HepG2 (cell line): ENCODE measurements at regions not wholly inside any gene's neighbourhood (a gene's known extent, or its start where the extent isn't known, plus 50 kb on each side); places are given as distances from the start of the nearest gene placed in this dataset.

ENCODE experiments used
- ATAC-seq: fragments of 200-7000 bp; cut with Tn5 transposase; 3 replicates; pipeline ENCODE4 v1.9.1; 2020; ENCODE audit warnings: mild to moderate bottlenecking, moderate library complexity
- BruUV-seq: library from RNA; stranded (reverse); fragments of 400-500 nt; replicated peaks from 2 replicates; lab custom pipeline; 2021; lab: Mats Ljungman, UMichigan
- CTCF ChIA-PET: fragments of 300-600 bp; formaldehyde crosslinking; extraction: SDS; loops from one replicate; lab custom pipeline; 2021; ENCODE audit warnings: low total read pairs, inconsistent platforms, low intra/inter-chr PET ratio; lab: Yijun Ruan, JAX
- POLR2A ChIA-PET: fragments of 350-600 bp; sonication (Branson Sonifier 250); formaldehyde crosslinking; loops from one replicate; lab custom pipeline; 2020; ENCODE audit warnings: antibody characterized with exemption, inconsistent platforms; lab: Yijun Ruan, JAX
- DNase-seq: peaks from one replicate; pipeline ENCODE4 v3.0.0-alpha.2; 2015; ENCODE audit warnings: low spot score
- FAIRE-seq: peaks from 3 replicates; lab custom pipeline; 2011; peaks lifted over from hg19 to GRCh38; lab: Jason Lieb, UNC
- H2AFZ ChIP-seq: one replicate; pipeline ENCODE4 v1.6.1; 2011; ENCODE audit warnings: low read length, inconsistent platforms
- H3K27ac ChIP-seq: fragments of 300-600 bp; 3 replicates; pipeline ENCODE4 v1.8.0; 2011; ENCODE audit warnings: mixed run types, mild to moderate bottlenecking, mixed read lengths, low read length, inconsistent platforms; ENCODE audit not compliant: insufficient read depth; ENCODE audit errors: extremely low read length
- H3K27me3 ChIP-seq, 2 experiments: fragments of 200-600 bp in 1 of 2; 2 replicates in 1 of 2; 3 replicates in 1 of 2; pipeline versions ENCODE4 v1.6.0 to v1.8.0; 2011; ENCODE audit warnings: low read length in 2 of 2, mild to moderate bottlenecking in 2 of 2, moderate library complexity in 2 of 2, inconsistent platforms in 1 of 2; ENCODE audit not compliant: insufficient read depth in 2 of 2, control insufficient read depth in 1 of 2
- H3K36me3 ChIP-seq, 2 experiments: fragments of 200-600 bp in 1 of 2; replicated peaks in 1 of 2; 2 replicates in 1 of 2; 3 replicates in 1 of 2; pipeline versions ENCODE4 v1.5.1 to v1.8.0; 2011; ENCODE audit warnings: low read length in 2 of 2, inconsistent platforms in 1 of 2; ENCODE audit not compliant: insufficient read depth in 2 of 2, control insufficient read depth in 1 of 2
- H3K4me1 ChIP-seq: 2 replicates; pipeline ENCODE4 v1.5.1; 2012; ENCODE audit warnings: low read length, inconsistent platforms; ENCODE audit not compliant: insufficient read depth
- H3K4me2 ChIP-seq: 2 replicates; pipeline ENCODE4 v1.6.0; 2011; ENCODE audit warnings: low read depth, low read length, inconsistent platforms
- H3K4me3 ChIP-seq, 3 experiments: fragments of 200-600 bp in 1 of 3; sonication (generic), shearing (Covaris generic) in 1 of 3; replicated peaks in 1 of 3; 2 replicates each; pipeline ENCODE4 v1.5.1; 2011 to 2016; ENCODE audit warnings: low read length in 3 of 3, inconsistent platforms in 2 of 3, low read depth in 2 of 3, mild to moderate bottlenecking in 2 of 3, control low read depth in 1 of 3, mixed read lengths in 1 of 3; ENCODE audit not compliant: insufficient read depth in 1 of 3
- H3K79me2 ChIP-seq: one replicate; pipeline ENCODE4 v1.6.1; 2011; ENCODE audit warnings: low read length, inconsistent platforms; ENCODE audit not compliant: insufficient read depth
- H3K9ac ChIP-seq: 2 replicates; pipeline ENCODE4 v1.6.0; 2011; ENCODE audit warnings: mild to moderate bottlenecking, low read depth, low read length, inconsistent platforms; ENCODE audit not compliant: insufficient read depth
- H3K9me3 ChIP-seq: 2 replicates; pipeline ENCODE4 v1.5.1; 2012; ENCODE audit warnings: mild to moderate bottlenecking, low read length
- H4K20me1 ChIP-seq: 2 replicates; pipeline ENCODE4 v1.6.0; 2011; ENCODE audit warnings: inconsistent platforms, mild to moderate bottlenecking, low read length, moderate library complexity; ENCODE audit not compliant: insufficient read depth
- AKAP8 ChIP-seq: sonication (generic); formaldehyde crosslinking; IDR thresholded peaks from 2 replicates; pipeline ENCODE4 v1.5.1; 2020; ENCODE audit warnings: mild to moderate bottlenecking, missing genetic modification reagents
- CENPX ChIP-seq: sonication (generic); formaldehyde crosslinking; IDR thresholded peaks from 2 replicates; pipeline ENCODE4 v1.9.0; 2021; ENCODE audit warnings: mild to moderate bottlenecking, missing genetic modification reagents, moderate library complexity
- HIC2 ChIP-seq: sonication (generic); formaldehyde crosslinking; IDR thresholded peaks from 2 replicates; pipeline ENCODE4 v1.9.0; 2022; ENCODE audit warnings: low read depth, missing genetic modification reagents
- MAX ChIP-seq: IDR thresholded peaks from 2 replicates; pipeline ENCODE4 v1.6.1; 2012; ENCODE audit warnings: inconsistent platforms
- MBNL3 ChIP-seq: fragments of 250-450 bp; sonication (Bioruptor Pico); conservative IDR thresholded peaks from 2 replicates; pipeline ENCODE4 v1.8.0; 2022; ENCODE audit warnings: mild to moderate bottlenecking, inconsistent platforms
- NAIF1 ChIP-seq: sonication (generic); formaldehyde crosslinking; IDR thresholded peaks from 2 replicates; pipeline ENCODE4 v1.5.0; 2020; ENCODE audit warnings: mild to moderate bottlenecking, missing genetic modification reagents, borderline replicate concordance
- ZKSCAN5 ChIP-seq: sonication (generic); formaldehyde crosslinking; IDR thresholded peaks from 2 replicates; pipeline ENCODE4 v1.5.1; 2020; ENCODE audit warnings: mild to moderate bottlenecking, missing genetic modification reagents
- ZNF629 ChIP-seq: sonication (generic); formaldehyde crosslinking; conservative IDR thresholded peaks from 2 replicates; pipeline ENCODE4 v1.5.0; 2020; ENCODE audit warnings: missing genetic modification reagents
- ZNF703 ChIP-seq: sonication (generic); formaldehyde crosslinking; IDR thresholded peaks from 2 replicates; pipeline ENCODE4 v1.5.1; 2020; ENCODE audit warnings: missing genetic modification reagents, mild to moderate bottlenecking, moderate library complexity, borderline replicate concordance
- ZNF740 ChIP-seq: sonication (generic); formaldehyde crosslinking; IDR thresholded peaks from 2 replicates; pipeline ENCODE4 v1.4.0; 2020; ENCODE audit warnings: missing genetic modification reagents
- ZNF747 ChIP-seq: sonication (generic); formaldehyde crosslinking; IDR thresholded peaks from 2 replicates; pipeline ENCODE4 v1.8.1; 2023; ENCODE audit warnings: missing genetic modification reagents, mild to moderate bottlenecking, borderline replicate concordance
- WGBS: methylation state at CpG from one replicate; pipeline ENCODE4 v1.1.6; 2017; ENCODE audit warnings: low lambda C conversion rate; 5-methylcytosine and 5-hydroxymethylcytosine counted together
- in situ Hi-C: cut with HindIII; loops from 2 replicates; pipeline ENCODE4 v1.10.0; 2017; ENCODE audit warnings: low pct_unique_long_range_greater_than_20kb; ENCODE audit not compliant: extremely low pct_ligation_motif_present
- intact Hi-C: fragments of 100-400 bp; cut with micrococcal nuclease; formaldehyde crosslinking; loops from one replicate; pipeline ENCODE4 v1.10.0; 2022; ENCODE audit not compliant: unreplicated experiment

- Histone ChIP-seq H3K9me3 (no peaks in the 10 kb centered on the region), H3K36me3 (no peaks in the 10 kb centered on the region), H3K27me3 (peaks cover 0 to 1% of the 10 kb centered on the region in 2 experiments; a peak in 2 of 5 replicates), H3K9ac (no peak overlapping the region), H3K4me1 (no peaks in the 10 kb centered on the region), H3K27ac (no peak overlapping the region), H4K20me1 (no peaks in the 10 kb centered on the region)
- DNase-seq = no peak
- no peak for FAIRE-seq
- WGBS = 21% methylated on average over 5 of the region's 5 CpGs
- ATAC-seq = no peak
- CTCF ChIA-PET = no interaction called here
- intact Hi-C loops = loop anchor here (10.0 kb wide), 1 partner anchor 1583 kb away; no protein-coding TSS in a partner anchor
- no TSS peak for BruUV-seq
- TF ChIP-seq ZNF629 (CRISPR knock-in tag) = peak; percentile 71
- TF ChIP-seq MAX = no peak
- no peak for TF ChIP-seq ZKSCAN5
- TF ChIP-seq, all 625 proteins: peak for 1
- no peaks in the 10 kb centered on the region for H3K79me2 ChIP-seq
- POLR2A ChIA-PET = no interaction called here
- H2AFZ ChIP-seq = no peak overlapping the region
- in situ Hi-C loops = loop anchor here (10.0 kb wide), 1 partner anchor 1193 kb away; no protein-coding TSS in a partner anchor
- no peak overlapping the region for H3K4me3 ChIP-seq
- no peak overlapping the region for H3K4me2 ChIP-seq
These were observed 279.3 kb upstream of the NCKAP5 start for GRCh38 chr2:133847591-133847990.

- no TSS peak for BruUV-seq
- Histone ChIP-seq H2AFZ (no peak overlapping the region), H3K4me1 (no peaks in the 10 kb centered on the region), H3K27me3 (peaks cover 0 to 1% of the 10 kb centered on the region in 2 experiments; a peak in 2 of 5 replicates), H3K9me3 (no peaks in the 10 kb centered on the region), H3K79me2 (no peaks in the 10 kb centered on the region), H3K36me3 (no peaks in the 10 kb centered on the region), H3K9ac (no peak overlapping the region), H3K4me3 (no peak overlapping the region), H4K20me1 (no peaks in the 10 kb centered on the region), H3K4me2 (no peak overlapping the region), H3K27ac (no peak overlapping the region)
- ChIA-PET POLR2A (no interaction called here), CTCF (no interaction called here)
- DNase-seq = no peak
- in situ Hi-C loops = loop anchor here (10.0 kb wide), 1 partner anchor 1193 kb away; no protein-coding TSS in a partner anchor
- FAIRE-seq = no peak
- intact Hi-C loops = loop anchor here (10.0 kb wide), 1 partner anchor 1583 kb away; no protein-coding TSS in a partner anchor
- TF ChIP-seq ZNF740 (CRISPR knock-in tag) (no peak), MBNL3 (no peak), CENPX (CRISPR knock-in tag) (no peak), ZNF747 (CRISPR knock-in tag) (no peak), HIC2 (no peak), ZNF703 (no peak), NAIF1 (CRISPR knock-in tag) (no peak), AKAP8 (CRISPR knock-in tag) (no peak)
- 21% methylated on average over 4 of the region's 4 CpGs for WGBS
- no peak for ATAC-seq
These were observed 279.9 kb upstream of the NCKAP5 start for GRCh38 chr2:133848111-133848649.
